ENCODE measurements at regions not wholly inside any gene's neighbourhood (a gene's known extent, or its start where the extent isn't known, plus 50 kb on each side); places are given as distances from the start of the nearest gene placed in this dataset.

GRCh38 chr9:86716326-86716922 lies 230.9 kb downstream of the GAS1 start:
- H3K4me3 Mint-ChIP-seq (ENCODE audit: unreplicated experiment) = no peak overlapping the region
- H3K9me3 Mint-ChIP-seq (ENCODE audit: unreplicated experiment) = no peaks in the 10 kb centered on the region
- no peak for TF ChIP-seq CTCF (IDR thresholded peaks at IDR 0.05)
- H3K36me3 Mint-ChIP-seq (ENCODE audit: unreplicated experiment) = no peaks in the 10 kb centered on the region
- H3K27me3 Mint-ChIP-seq (ENCODE audit: unreplicated experiment) = no peaks in the 10 kb centered on the region
- peaks cover 19% of the 10 kb centered on the region for H3K4me1 Mint-ChIP-seq (ENCODE audit: unreplicated experiment)
- DNase-seq (ENCODE audit: extremely low spot score, unreplicated experiment) = no peak
- no peak overlapping the region for H3K27ac Mint-ChIP-seq (ENCODE audit: unreplicated experiment)

DNA sequence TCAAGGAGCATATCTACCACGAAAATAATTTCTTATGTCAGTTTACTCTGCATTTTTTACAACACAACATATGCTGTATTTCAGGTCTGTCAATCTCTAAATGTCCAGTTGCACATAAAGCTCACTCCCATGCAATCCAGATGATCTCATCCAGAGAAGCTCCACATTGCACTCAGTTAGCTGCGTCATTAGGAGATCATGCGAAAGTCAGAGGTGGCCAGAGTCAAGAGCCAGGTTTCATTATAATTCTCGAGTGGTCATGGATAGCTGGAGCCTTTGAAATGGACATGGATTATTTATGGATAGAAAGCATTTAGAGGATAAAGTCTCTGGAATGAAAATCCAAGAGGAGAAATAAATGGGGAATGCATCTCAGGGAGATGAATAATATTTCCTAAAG lies 232.3 kb downstream of the GAS1 start:
- H3K4me1 Mint-ChIP-seq (ENCODE audit: unreplicated experiment) = peaks cover 12% of the 10 kb centered on the region
- H3K4me3 Mint-ChIP-seq (ENCODE audit: unreplicated experiment) = no peak overlapping the region
- no peaks in the 10 kb centered on the region for H3K9me3 Mint-ChIP-seq (ENCODE audit: unreplicated experiment)

DNA sequence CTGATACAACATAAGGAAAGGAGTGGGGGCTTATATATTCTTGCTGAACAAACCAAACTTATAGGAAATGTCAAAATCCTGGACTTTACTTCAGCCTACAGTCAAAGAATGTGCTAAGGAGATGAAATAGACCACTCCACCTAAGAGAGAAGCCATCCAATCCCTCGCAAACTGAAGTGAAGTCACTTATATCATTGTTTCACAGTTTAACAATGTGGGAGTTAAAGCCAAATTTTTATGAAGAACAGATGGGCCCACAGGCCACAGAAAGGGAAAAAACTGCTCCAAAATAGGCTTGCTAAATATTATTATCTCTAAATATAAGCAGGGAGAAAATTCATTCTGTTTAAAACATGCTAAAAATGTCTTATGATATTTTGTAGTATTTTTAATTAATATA lies 233.3 kb downstream of the GAS1 start:
- no peaks in the 10 kb centered on the region for H3K9me3 Mint-ChIP-seq (ENCODE audit: unreplicated experiment)
- H3K27me3 Mint-ChIP-seq (ENCODE audit: unreplicated experiment) = no peaks in the 10 kb centered on the region
- TF ChIP-seq CTCF (IDR thresholded peaks at IDR 0.05) = no peak
- H3K4me3 Mint-ChIP-seq (ENCODE audit: unreplicated experiment) = no peak overlapping the region
- H3K4me1 Mint-ChIP-seq (ENCODE audit: unreplicated experiment) = peaks cover 12% of the 10 kb centered on the region
- H3K27ac Mint-ChIP-seq (ENCODE audit: unreplicated experiment) = no peak overlapping the region
- no peaks in the 10 kb centered on the region for H3K36me3 Mint-ChIP-seq (ENCODE audit: unreplicated experiment)
- no peak for DNase-seq (ENCODE audit: extremely low spot score, unreplicated experiment)

More for the DNA sequence above, 232.3 kb downstream of the GAS1 start:
- TF ChIP-seq CTCF (IDR thresholded peaks at IDR 0.05) = no peak
- no peak overlapping the region for H3K27ac Mint-ChIP-seq (ENCODE audit: unreplicated experiment)
- no peaks in the 10 kb centered on the region for H3K36me3 Mint-ChIP-seq (ENCODE audit: unreplicated experiment)
- H3K27me3 Mint-ChIP-seq (ENCODE audit: unreplicated experiment) = no peaks in the 10 kb centered on the region
- DNase-seq (ENCODE audit: extremely low spot score, unreplicated experiment) = no peak

GRCh38 chr9:86713470-86713869 lies 233.8 kb downstream of the GAS1 start:
- Mint-ChIP-seq H3K4me3 (ENCODE audit: unreplicated experiment) (no peak overlapping the region), H3K9me3 (ENCODE audit: unreplicated experiment) (no peaks in the 10 kb centered on the region), H3K4me1 (ENCODE audit: unreplicated experiment) (peaks cover 12% of the 10 kb centered on the region), H3K27me3 (ENCODE audit: unreplicated experiment) (no peaks in the 10 kb centered on the region), H3K27ac (ENCODE audit: unreplicated experiment) (no peak overlapping the region), H3K36me3 (ENCODE audit: unreplicated experiment) (no peaks in the 10 kb centered on the region)
- TF ChIP-seq CTCF (IDR thresholded peaks at IDR 0.05) = no peak
- no peak for DNase-seq (ENCODE audit: extremely low spot score, unreplicated experiment)

GRCh38 chr9:86708918-86709835 lies 238.1 kb downstream of the GAS1 start:
- no peaks in the 10 kb centered on the region for H3K27me3 Mint-ChIP-seq (ENCODE audit: unreplicated experiment)
- H3K36me3 Mint-ChIP-seq (ENCODE audit: unreplicated experiment) = no peaks in the 10 kb centered on the region
- H3K27ac Mint-ChIP-seq (ENCODE audit: unreplicated experiment) = no peak overlapping the region
- H3K4me1 Mint-ChIP-seq (ENCODE audit: unreplicated experiment) = peaks cover 18% of the 10 kb centered on the region
- H3K9me3 Mint-ChIP-seq (ENCODE audit: unreplicated experiment) = no peaks in the 10 kb centered on the region
- TF ChIP-seq CTCF (IDR thresholded peaks at IDR 0.05) = no peak
- DNase-seq (ENCODE audit: extremely low spot score, unreplicated experiment) = no peak
- H3K4me3 Mint-ChIP-seq (ENCODE audit: unreplicated experiment) = no peak overlapping the region

Measured in osteocyte (in vitro differentiated cells).